Fibroblast of skin of scalp (primary cell): ENCODE measurements at regions not wholly inside any gene's neighbourhood (a gene's known extent, or its start where the extent isn't known, plus 50 kb on each side); places are given as distances from the start of the nearest gene placed in this dataset.
A peak's percentile ranks its signal among the peaks of the same experiment; 100 is the strongest.
"Not testable (repeated sequence)": the region's sequence is repeated elsewhere in the genome, so short reads cannot be mapped to it uniquely, and the experiment has no call there.

Experiments used
- DNase-seq: peaks from one replicate; pipeline ENCODE4 v3.0.0-alpha.2; 2013

- DNase-seq, result no peak
Observed at GRCh38 chr1:143694085-143694484, 277.7 kb downstream of the FAM72C start.

DNA sequence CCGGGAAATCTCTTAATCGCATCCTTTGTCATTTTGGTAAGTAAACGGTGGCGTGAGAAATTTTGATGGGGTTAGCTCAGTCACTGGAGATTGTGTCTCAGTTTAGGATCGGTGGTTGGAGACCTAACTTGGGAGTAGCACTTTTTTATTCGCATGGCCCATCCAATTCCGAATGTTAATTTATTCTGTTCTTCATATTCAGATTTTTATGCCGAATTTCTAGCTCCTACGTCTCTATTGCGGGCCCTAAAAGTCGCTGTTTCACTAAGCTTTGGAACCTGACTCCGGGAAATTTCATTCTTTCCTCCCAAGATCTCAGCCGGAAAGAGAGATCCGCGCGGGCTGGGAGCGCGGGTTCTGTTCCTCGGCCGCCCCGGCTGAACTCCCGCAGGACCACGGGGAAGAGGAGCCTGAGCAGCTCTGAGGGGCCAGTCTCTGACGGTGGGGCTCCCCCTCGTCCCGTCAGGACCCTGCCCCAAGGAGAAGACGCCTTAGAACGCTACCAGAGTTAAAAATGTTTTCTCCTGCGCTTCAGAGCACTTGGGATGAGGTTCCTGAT lies 279.7 kb downstream of the FAM72C start:
- DNase-seq, result no peak

DNA sequence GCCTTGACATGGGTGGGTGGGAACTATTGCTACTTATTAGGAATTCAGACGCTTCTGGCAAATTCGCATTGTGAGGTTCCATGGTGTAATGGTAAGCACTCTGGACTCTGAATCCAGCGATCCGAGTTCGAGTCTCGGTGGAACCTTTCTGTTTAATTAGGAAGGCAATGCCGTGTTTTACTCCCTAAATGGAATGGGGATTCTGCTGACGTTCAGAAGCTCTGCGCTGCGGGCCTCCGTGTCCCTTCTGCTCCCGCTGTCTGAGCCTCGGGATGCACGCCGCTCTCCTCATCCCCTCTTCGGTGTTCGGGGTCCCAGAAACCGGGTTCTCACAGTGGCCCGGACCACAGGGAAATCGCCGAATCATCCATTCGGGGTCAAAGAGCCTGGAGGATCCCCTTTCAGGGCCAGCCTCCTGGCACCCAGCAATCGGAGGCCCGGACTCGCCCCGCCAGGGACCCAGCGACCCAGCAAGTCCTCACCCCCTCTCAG lies 280.3 kb downstream of the FAM72C start:
- peak; percentile 2 for DNase-seq

GRCh38 chr1:143689781-143690180 lies 282.0 kb downstream of the FAM72C start:
- DNase-seq, result no peak

DNA sequence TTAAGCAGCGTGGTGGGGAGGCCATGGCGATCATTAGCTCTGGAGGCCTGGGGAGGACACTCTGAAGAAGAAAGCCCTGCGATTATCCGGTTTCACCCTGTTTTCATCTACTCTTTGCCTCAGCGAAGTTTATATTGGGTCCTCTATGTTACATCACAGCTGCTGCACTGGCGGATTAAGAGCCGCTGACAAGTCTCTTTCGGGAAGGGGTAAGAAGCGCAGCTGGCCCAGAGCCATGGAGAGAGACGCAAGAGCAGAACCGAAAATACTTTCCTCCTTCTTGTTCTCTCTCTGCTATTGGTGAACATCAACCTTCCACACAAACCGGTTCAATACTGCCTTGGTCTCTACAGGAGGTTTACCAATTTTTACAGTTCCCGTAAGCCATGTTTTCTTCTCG lies 291.5 kb downstream of the FAM72C start:
- no peak for DNase-seq

DNA sequence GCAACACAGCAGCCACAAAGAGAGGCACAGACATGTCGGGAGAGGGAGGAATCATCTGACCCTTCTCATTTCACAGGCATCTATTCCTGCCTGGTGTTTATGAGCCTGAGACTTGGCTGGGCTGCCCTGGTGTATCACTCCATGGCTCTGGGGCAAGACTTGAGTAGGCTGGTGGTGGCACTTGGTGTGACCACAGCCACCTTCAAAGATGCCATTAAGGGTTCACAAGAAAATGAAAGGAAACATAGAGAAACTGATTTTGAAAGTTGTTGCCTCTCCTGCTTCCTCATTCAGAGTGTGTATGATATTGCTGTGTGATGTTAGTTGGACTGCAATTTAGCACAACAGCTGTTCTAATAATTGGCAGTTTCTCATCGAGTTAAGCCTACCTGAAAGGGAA lies 298.8 kb downstream of the FAM72C start:
- DNase-seq, result no peak

DNA sequence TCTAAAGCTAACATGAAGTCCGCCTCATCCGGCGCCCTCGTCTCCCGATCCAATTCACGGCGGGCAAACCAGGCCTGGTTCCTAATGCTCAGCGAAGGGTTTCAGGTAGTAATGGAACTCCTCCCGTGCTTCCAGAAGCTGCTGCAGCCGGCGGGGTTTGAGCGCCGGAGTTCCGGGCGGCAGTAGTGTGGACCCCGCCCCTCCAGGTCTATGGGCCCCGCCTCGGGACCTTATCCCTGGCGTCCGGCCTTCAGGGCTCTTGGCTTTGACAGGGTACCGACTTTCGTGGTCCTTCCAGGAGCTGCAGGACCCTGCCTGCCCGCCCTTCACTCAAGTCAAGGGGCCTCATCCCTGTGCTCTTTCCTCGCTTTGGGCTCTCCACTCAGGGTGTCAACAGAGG lies 304.1 kb downstream of the FAM72C start:
- DNase-seq, result no peak

GRCh38 chr1:143666851-143667250 lies 304.9 kb downstream of the FAM72C start:
- DNase-seq, result no peak

GRCh38 chr1:143665606-143666005 lies 306.2 kb downstream of the FAM72C start:
- no peak for DNase-seq

GRCh38 chr1:143663056-143663455 lies 308.7 kb downstream of the FAM72C start:
- DNase-seq, result not testable (repeated sequence)

GRCh38 chr1:143661418-143662101 lies 310.2 kb downstream of the FAM72C start:
- DNase-seq, result no peak

DNA sequence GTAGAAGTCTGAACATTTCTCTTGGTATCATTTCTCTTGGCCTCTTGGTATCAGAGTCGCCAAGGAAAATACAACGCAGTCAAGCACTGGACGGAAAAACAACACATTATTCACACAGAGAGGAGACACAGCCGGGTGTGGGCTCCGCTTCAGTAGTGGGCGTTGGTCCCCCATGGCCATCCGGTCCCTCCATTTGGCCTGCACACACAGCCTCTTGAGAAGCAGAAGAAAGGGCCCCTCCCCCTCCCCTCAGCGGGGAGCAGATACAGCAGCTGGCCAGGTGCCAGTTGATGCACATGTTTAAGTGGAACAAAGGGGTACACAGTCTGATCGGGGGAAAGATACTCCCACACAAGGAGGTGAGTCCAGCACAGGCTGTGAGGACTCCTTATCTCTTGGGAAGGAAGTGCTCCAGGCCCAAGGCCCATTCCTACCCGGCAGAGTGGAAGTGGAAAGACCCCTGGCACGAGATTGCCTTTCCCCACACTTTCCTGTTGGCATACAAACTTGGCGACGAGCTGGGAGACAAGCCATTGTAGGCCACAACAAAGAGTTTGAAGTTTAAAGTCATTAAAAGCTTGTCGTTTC lies 311.3 kb downstream of the FAM72C start:
- DNase-seq, result no peak

DNA sequence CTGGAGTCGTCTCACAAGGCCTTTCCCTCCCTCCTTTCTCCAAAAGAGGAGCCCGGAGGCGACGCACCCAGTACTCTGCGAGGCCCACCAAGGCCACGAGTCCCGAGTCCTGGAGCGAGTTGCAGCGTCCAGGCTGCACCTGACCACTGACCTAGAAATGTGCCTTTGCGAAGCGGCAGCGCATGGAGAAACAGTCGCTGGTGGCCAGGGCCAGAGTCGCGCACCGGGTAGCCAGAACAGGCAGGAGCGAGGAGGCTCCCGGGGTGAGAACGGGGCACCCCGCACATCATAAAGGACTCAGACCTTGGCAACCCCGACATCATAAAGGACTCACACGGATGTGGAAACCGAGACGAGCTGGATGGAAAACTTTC lies 318.4 kb downstream of the FAM72C start:
- DNase-seq, result no peak

DNA sequence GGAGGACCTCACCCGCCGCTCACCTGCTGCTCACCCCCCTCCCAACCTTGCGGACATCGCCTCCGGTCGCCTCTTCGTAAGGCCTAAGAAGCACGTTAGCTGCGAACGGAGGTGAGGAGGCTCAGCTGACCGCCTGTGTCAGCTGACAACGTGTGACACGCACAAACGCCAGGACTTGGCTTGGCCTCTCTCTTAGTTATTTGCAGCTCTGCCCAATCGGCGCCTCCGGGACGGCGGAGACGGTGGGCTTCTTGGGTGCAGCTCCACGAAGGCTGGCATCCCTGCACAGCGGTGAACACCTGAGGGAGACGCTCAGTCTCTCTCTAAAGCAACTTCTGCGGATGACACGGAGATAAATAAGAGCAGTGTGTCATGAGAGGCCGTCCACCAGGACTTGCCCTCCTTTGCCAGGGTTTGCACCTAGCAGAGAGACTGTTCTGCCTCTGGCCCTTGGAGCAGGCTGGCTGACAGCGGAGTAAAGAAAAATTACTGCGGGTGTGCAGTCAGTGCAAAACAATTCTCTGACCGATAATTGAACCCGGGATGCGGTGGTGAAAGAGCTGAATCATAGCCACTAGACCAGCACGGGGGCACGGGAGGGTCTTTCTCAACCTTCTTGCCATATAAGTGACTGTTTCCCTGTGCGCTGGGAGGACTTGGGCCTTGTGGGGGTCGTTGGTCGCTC lies 318.9 kb downstream of the FAM72C start:
- no peak for DNase-seq

- no peak for DNase-seq
Observed at GRCh38 chr1:143652187-143652586, 319.6 kb downstream of the FAM72C start.

GRCh38 chr1:143651350-143651992 lies 320.3 kb downstream of the FAM72C start:
- no peak for DNase-seq

DNA sequence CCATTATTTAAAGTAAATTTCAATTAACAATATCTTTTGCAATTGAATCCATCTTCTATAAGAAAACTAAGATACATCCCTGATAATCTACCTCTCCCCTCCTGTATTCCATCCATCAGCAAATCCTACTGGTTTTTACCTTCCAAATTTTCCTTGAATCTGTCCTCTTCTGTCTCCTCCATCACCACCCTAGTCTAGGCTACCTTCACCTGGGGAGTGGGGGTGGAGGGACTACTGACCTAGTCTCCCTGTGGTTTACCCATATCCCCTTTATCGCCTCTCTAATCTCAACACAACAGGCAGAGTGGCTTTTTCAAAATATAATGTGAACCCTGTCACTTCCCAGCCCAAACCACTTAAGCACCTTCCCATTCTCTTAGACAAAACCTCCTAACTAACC lies 327.8 kb downstream of the FAM72C start:
- DNase-seq, result not testable (repeated sequence)

- no peak for DNase-seq
Observed at GRCh38 chr1:143643148-143643885, 328.5 kb downstream of the FAM72C start.

- no peak for DNase-seq
Observed at GRCh38 chr1:143625886-143626285, 345.9 kb downstream of the FAM72C start.

- DNase-seq, result no peak
Observed at GRCh38 chr1:143619851-143620250, 351.9 kb downstream of the FAM72C start.

DNA sequence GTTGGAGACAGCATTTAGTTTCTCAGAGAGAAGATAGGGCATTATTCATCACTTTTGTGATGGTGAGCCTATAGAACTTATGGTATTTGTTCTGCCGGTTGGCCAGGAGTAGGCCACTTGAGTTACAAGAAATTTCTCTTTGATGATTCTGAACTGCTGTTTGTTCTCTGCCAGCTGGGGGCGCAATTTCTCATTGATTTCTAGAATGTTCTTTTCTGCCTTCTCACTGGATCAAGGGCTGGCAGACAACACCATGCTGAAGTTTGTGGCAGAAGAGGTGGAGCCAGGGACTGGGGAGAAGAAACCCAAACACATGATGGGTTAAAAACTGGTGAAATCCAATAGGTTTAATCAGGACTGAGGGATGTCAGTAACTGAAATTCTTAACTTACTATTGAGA lies 360.6 kb downstream of the FAM72C start:
- DNase-seq, result no peak

DNA sequence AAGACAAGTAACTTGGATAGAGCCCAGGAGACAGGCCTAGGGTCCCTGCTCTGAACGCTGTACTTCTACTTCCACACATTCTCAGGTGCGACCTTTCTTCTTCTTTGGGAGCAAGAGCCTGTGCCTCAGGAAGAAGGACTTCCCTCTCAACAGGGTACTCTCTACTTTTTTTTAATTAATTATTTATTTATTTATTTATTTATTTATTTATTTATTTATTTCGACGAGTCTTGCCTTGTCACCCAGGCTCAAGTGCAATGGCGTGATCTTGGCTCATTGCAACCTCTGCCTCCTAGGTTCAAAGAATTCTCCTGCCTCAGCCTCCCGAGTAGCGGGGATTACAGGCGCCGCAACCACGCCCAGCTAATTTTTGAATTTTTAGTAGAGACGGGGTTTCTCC lies 361.6 kb downstream of the FAM72C start:
- no peak for DNase-seq
